ENCODE measurements at regions not wholly inside any gene's neighbourhood (a gene's known extent, or its start where the extent isn't known, plus 50 kb on each side); places are given as distances from the start of the nearest gene placed in this dataset.

- TF ChIP-seq MAX (IDR thresholded peaks at IDR 0.05; ENCODE audit: low read depth) (no peak), RAD21 (IDR thresholded peaks at IDR 0.05; ENCODE audit: low read length) (no peak), EZH2phosphoT487 (IDR thresholded peaks at IDR 0.05; ENCODE audit: borderline replicate concordance, low read depth) (no peak), POLR2AphosphoS5 (IDR thresholded peaks at IDR 0.05; ENCODE audit: low read depth, low read length) (no peak), CTCF (IDR thresholded peaks at IDR 0.05) (no peak), MXI1 (IDR thresholded peaks at IDR 0.05; ENCODE audit: low read depth, low read length) (no peak), REST (IDR thresholded peaks at IDR 0.05; ENCODE audit: low read depth, low read length) (no peak)
Observed at GRCh38 chr9:86885232-86885631, 62.1 kb downstream of the GAS1 start.

Measured in SK-N-SH (cell line).